ENCODE measurements at regions not wholly inside any gene's neighbourhood (a gene's known extent, or its start where the extent isn't known, plus 50 kb on each side); places are given as distances from the start of the nearest gene placed in this dataset.

- TF ChIP-seq ETS1 (IDR thresholded peaks at IDR 0.05) = no peak
Measured at GRCh38 chr1:189620471-189620870, 857.2 kb downstream of the BRINP3 start (continued).

- Mint-ChIP-seq H3K27me3 (ENCODE audit: insufficient read depth, low read depth, poor library complexity) (no peaks in the 10 kb centered on the region), H3K9me3 (peaks cover 2% of the 10 kb centered on the region; the same call in 1 of the 3 replicates), H3K36me3 (ENCODE audit: low read depth) (no peaks in the 10 kb centered on the region), H3K27ac (no peak overlapping the region), H3K4me3 (no peak overlapping the region), H3K4me1 (no peaks in the 10 kb centered on the region)
- H3K9me2 ChIP-seq (ENCODE audit: insufficient read depth) = no peaks in the 10 kb centered on the region
- ATAC-seq = no peak
- no peaks in the 10 kb centered on the region for H3K36me3 ChIP-seq (ENCODE audit: insufficient read depth)
- no peak overlapping the region for H3K27ac ChIP-seq (ENCODE audit: low read depth)
- no peak overlapping the region for H3K4me2 ChIP-seq
- H3K4me3 ChIP-seq = no peak overlapping the region
- TF ChIP-seq ZNF462 (CRISPR knock-in tag; IDR thresholded peaks at IDR 0.05) = no peak
- no peak for TF ChIP-seq REST (IDR thresholded peaks at IDR 0.05; ENCODE audit: unreplicated experiment)
- TF ChIP-seq NANOG (IDR thresholded peaks at IDR 0.05; ENCODE audit: borderline replicate concordance) = no peak
- no peaks in the 10 kb centered on the region for H3K79me2 ChIP-seq (replicated peaks; ENCODE audit: insufficient read depth)
- H3K4me1 ChIP-seq (ENCODE audit: insufficient read depth) = peaks cover 2% of the 10 kb centered on the region; the same call in 1 of the 2 replicates
- no peaks in the 10 kb centered on the region for H3K27me3 ChIP-seq (ENCODE audit: insufficient read depth)
- no peak for DNase-seq (ENCODE audit: low spot score)
- H4K20me1 ChIP-seq (replicated peaks; ENCODE audit: insufficient read depth) = no peaks in the 10 kb centered on the region
- H2AFZ ChIP-seq = no peak overlapping the region
- H3F3A ChIP-seq (replicated peaks; ENCODE audit: low read depth) = no peaks in the 10 kb centered on the region
Measured at GRCh38 chr1:189623336-189623735, 854.3 kb downstream of the BRINP3 start.

All from GM23338 (cell line).